Neural cell (in vitro differentiated cells): ENCODE measurements at regions not wholly inside any gene's neighbourhood (a gene's known extent, or its start where the extent isn't known, plus 50 kb on each side); places are given as distances from the start of the nearest gene placed in this dataset.

Experiments used
- H2AFZ ChIP-seq: fragments of 200-600, 300-800 bp; sonication (generic), shearing (Covaris generic); 2 replicates; pipeline ENCODE4 v1.6.0; 2014; ENCODE audit warnings: low read depth, mild to moderate bottlenecking, antibody characterized with exemption, low read length, moderate library complexity
- H3F3A ChIP-seq: fragments of 200-600 bp; shearing (Covaris generic); 2 replicates; pipeline ENCODE4 v1.6.1; 2016; ENCODE audit warnings: mild to moderate bottlenecking, moderate library complexity, mixed read lengths, antibody characterized with exemption, low read length; ENCODE audit not compliant: insufficient read depth, poor library complexity, severe bottlenecking
- H3K27ac ChIP-seq: fragments of 200-600, 300-800 bp; sonication (generic), shearing (Covaris generic); 2 replicates; pipeline ENCODE4 v1.5.1; 2014; ENCODE audit warnings: mild to moderate bottlenecking, low read length, moderate library complexity
- H3K27me3 ChIP-seq: fragments of 300-800, 200-600 bp; sonication (generic), shearing (Covaris generic); 2 replicates; pipeline ENCODE4 v1.6.0; 2014; ENCODE audit warnings: mild to moderate bottlenecking, low read depth, low read length, moderate library complexity; ENCODE audit not compliant: insufficient read depth
- H3K36me3 ChIP-seq: fragments of 300-800, 200-600 bp; sonication (generic), shearing (Covaris generic); 2 replicates; pipeline ENCODE4 v1.5.1; 2014; ENCODE audit warnings: mild to moderate bottlenecking, antibody characterized with exemption, low read length, moderate library complexity; ENCODE audit not compliant: insufficient read depth
- H3K4me2 ChIP-seq: fragments of 300-800, 200-600 bp; sonication (generic), shearing (Covaris generic); 2 replicates; pipeline ENCODE4 v1.6.0; 2014; ENCODE audit warnings: mild to moderate bottlenecking, low read length
- H3K4me3 ChIP-seq: fragments of 300-800, 200-600 bp; sonication (generic), shearing (Covaris generic); 2 replicates; pipeline ENCODE4 v1.5.1; 2014; ENCODE audit warnings: mild to moderate bottlenecking, low read length, moderate library complexity
- H3K79me2 ChIP-seq: fragments of 200-600 bp; shearing (Covaris generic); replicated peaks from 2 replicates; pipeline ENCODE4 v1.6.0; 2014; ENCODE audit warnings: mild to moderate bottlenecking, low read length, moderate library complexity; ENCODE audit not compliant: insufficient read depth
- H3K9ac ChIP-seq: fragments of 300-800, 200-600 bp; sonication (generic), shearing (Covaris generic); 2 replicates; pipeline ENCODE4 v1.6.1; 2016; ENCODE audit warnings: mild to moderate bottlenecking, low read length, mixed read lengths
- H3K9me2 ChIP-seq: fragments of 200-600 bp; shearing (Covaris generic); 2 replicates; pipeline ENCODE4 v1.6.1; 2016; ENCODE audit warnings: mild to moderate bottlenecking, low read length, mixed read lengths; ENCODE audit not compliant: insufficient read depth
- H3K9me3 ChIP-seq: fragments of 200-600, 300-800 bp; sonication (generic), shearing (Covaris generic); 2 replicates; pipeline ENCODE4 v1.6.1; 2016; ENCODE audit warnings: mild to moderate bottlenecking, mixed run types, low read length, moderate library complexity, mixed read lengths
- H4K20me1 ChIP-seq: fragments of 200-600 bp; shearing (Covaris generic); 2 replicates; pipeline ENCODE4 v1.6.1; 2016; ENCODE audit warnings: mild to moderate bottlenecking, mixed run types; ENCODE audit not compliant: insufficient read depth
- CTCF ChIP-seq: fragments of 450-650 bp; IDR thresholded peaks from 2 replicates; pipeline ENCODE4 v1.5.1; 2014; ENCODE audit warnings: antibody characterized with exemption, mild to moderate bottlenecking, moderate library complexity; ENCODE audit not compliant: poor library complexity, severe bottlenecking
- EP300 ChIP-seq: fragments of 450-650 bp; conservative IDR thresholded peaks from 2 replicates; pipeline ENCODE4 v1.6.1; 2014; ENCODE audit warnings: antibody characterized with exemption, mild to moderate bottlenecking, moderate library complexity; ENCODE audit not compliant: poor library complexity, severe bottlenecking
- EZH2 ChIP-seq: fragments of 200-600, 300-800 bp; shearing (Covaris generic), sonication (generic); IDR thresholded peaks from 2 replicates; pipeline ENCODE4 v1.6.1; 2014; ENCODE audit warnings: antibody characterized with exemption, low read length, borderline replicate concordance, mild to moderate bottlenecking; ENCODE audit not compliant: insufficient read depth, poor library complexity, severe bottlenecking
- MXI1 ChIP-seq: fragments of 450-650 bp; conservative IDR thresholded peaks from 2 replicates; pipeline ENCODE4 v1.6.1; 2014; ENCODE audit warnings: antibody characterized with exemption, mild to moderate bottlenecking; ENCODE audit not compliant: poor library complexity, severe bottlenecking
- POLR2AphosphoS5 ChIP-seq: IDR thresholded peaks from 2 replicates; pipeline ENCODE4 v1.6.1; 2012
- RAD21 ChIP-seq: fragments of 450-650 bp; conservative IDR thresholded peaks from 2 replicates; pipeline ENCODE4 v1.6.1; 2014; ENCODE audit warnings: antibody characterized with exemption, mild to moderate bottlenecking, moderate library complexity
- REST ChIP-seq: IDR thresholded peaks from 2 replicates; pipeline ENCODE4 v1.6.1; 2012; ENCODE audit warnings: borderline replicate concordance
- SMC3 ChIP-seq: fragments of 450-650 bp; conservative IDR thresholded peaks from 2 replicates; pipeline ENCODE4 v1.6.1; 2014; ENCODE audit warnings: antibody characterized with exemption, mild to moderate bottlenecking, moderate library complexity; ENCODE audit not compliant: poor library complexity
- TAF1 ChIP-seq: IDR thresholded peaks from 2 replicates; pipeline ENCODE4 v1.6.1; 2012; ENCODE audit warnings: low read depth

- H2AFZ ChIP-seq: no peak overlapping the region
- H3K27ac ChIP-seq: no peak overlapping the region
- no peak overlapping the region for H3K4me2 ChIP-seq
- H3K4me3 ChIP-seq: no peak overlapping the region
- H3K9ac ChIP-seq: no peak overlapping the region
- no peaks in the 10 kb centered on the region for H3F3A ChIP-seq
- no peaks in the 10 kb centered on the region for H3K9me3 ChIP-seq
- no peaks in the 10 kb centered on the region for H3K79me2 ChIP-seq
- no peaks in the 10 kb centered on the region for H3K27me3 ChIP-seq
- no peaks in the 10 kb centered on the region for H3K9me2 ChIP-seq
- no peaks in the 10 kb centered on the region for H4K20me1 ChIP-seq
- H3K36me3 ChIP-seq: no peaks in the 10 kb centered on the region
- TF ChIP-seq EZH2 (no peak), RAD21 (no peak), TAF1 (no peak), REST (no peak), EP300 (no peak), MXI1 (no peak)
Observed at GRCh38 chr5:67875601-67876000, 340.0 kb upstream of the PIK3R1 start.

GRCh38 chr5:67873935-67874334 is 341.6 kb upstream of the PIK3R1 start:
- no peaks in the 10 kb centered on the region for H3K36me3 ChIP-seq

More at GRCh38 chr5:67873935-67874334, 341.6 kb upstream of the PIK3R1 start:
- H3K9me3 ChIP-seq: no peaks in the 10 kb centered on the region
- H3K9me2 ChIP-seq: no peaks in the 10 kb centered on the region
- H3K4me3 ChIP-seq: no peak overlapping the region
- no peak for TF ChIP-seq SMC3
- TF ChIP-seq MXI1: no peak
- TF ChIP-seq EZH2: no peak
- no peak for TF ChIP-seq RAD21
- TF ChIP-seq REST: no peak
- no peak for TF ChIP-seq EP300
- TF ChIP-seq CTCF: no peak
- no peak for TF ChIP-seq POLR2AphosphoS5
- TF ChIP-seq TAF1: no peak
- H4K20me1 ChIP-seq: no peaks in the 10 kb centered on the region
- H3K4me2 ChIP-seq: no peak overlapping the region
- no peak overlapping the region for H3K9ac ChIP-seq
- no peak overlapping the region for H3K27ac ChIP-seq
- H3K79me2 ChIP-seq: no peaks in the 10 kb centered on the region
- no peaks in the 10 kb centered on the region for H3K27me3 ChIP-seq
- H3F3A ChIP-seq: no peaks in the 10 kb centered on the region
- no peak overlapping the region for H2AFZ ChIP-seq
